SK-N-SH (cell line): ENCODE measurements at regions not wholly inside any gene's neighbourhood (a gene's known extent, or its start where the extent isn't known, plus 50 kb on each side); places are given as distances from the start of the nearest gene placed in this dataset.

Source experiments
- CTCF ChIA-PET: fragments of 300-600, 350-600 bp; formaldehyde crosslinking; extraction: SDS; loops from one replicate; lab custom pipeline; 2021; lab: Yijun Ruan, JAX
- POLR2A ChIA-PET: fragments of 350-600 bp; sonication (Branson Sonifier 250); formaldehyde crosslinking; extraction: SDS; loops from one replicate; lab custom pipeline; 2020; ENCODE audit warnings: antibody characterized with exemption, inconsistent platforms; lab: Yijun Ruan, JAX
- DNase-seq: peaks from one replicate; pipeline ENCODE4 v3.0.0; 2012
- H2AFZ ChIP-seq: fragments of 200-600 bp; sonication (generic); 2 replicates; pipeline ENCODE4 v1.8.1; 2016; ENCODE audit warnings: antibody characterized with exemption, mild to moderate bottlenecking, low read depth
- H3F3A ChIP-seq: fragments of 200-600 bp; sonication (generic); replicated peaks from 2 replicates; pipeline ENCODE3; 2016; ENCODE audit warnings: antibody characterized with exemption, mild to moderate bottlenecking; ENCODE audit not compliant: insufficient read depth
- H3K27ac ChIP-seq, 2 experiments: fragments of 200-500 bp in 1 of 2; fragments of 200-600 bp in 1 of 2; sonication (Bioruptor generic) in 1 of 2; sonication (generic), shearing (Covaris generic) in 1 of 2; 2 replicates each; pipeline versions ENCODE4 v1.5.1 to v1.6.1; 2014 to 2016; ENCODE audit warnings: low read depth in 2 of 2, inconsistent platforms in 1 of 2, low read length in 1 of 2, mild to moderate bottlenecking in 1 of 2, mixed read lengths in 1 of 2
- H3K27me3 ChIP-seq: fragments of 200-600 bp; sonication (generic), shearing (Covaris generic); 2 replicates; pipeline ENCODE4 v1.6.1; 2016; ENCODE audit warnings: mixed run types; ENCODE audit not compliant: insufficient read depth
- H3K36me3 ChIP-seq, 2 experiments: fragments of 200-500 bp in 1 of 2; fragments of 200-600 bp in 1 of 2; sonication (Bioruptor generic) in 1 of 2; sonication (generic) in 1 of 2; replicated peaks in 1 of 2; 2 replicates each; pipeline versions ENCODE3 to v1.5.1; 2014 to 2016; ENCODE audit warnings: low read length in 1 of 2, mild to moderate bottlenecking in 1 of 2; ENCODE audit not compliant: insufficient read depth in 2 of 2, control insufficient read depth in 1 of 2
- H3K4me1 ChIP-seq, 2 experiments: fragments of 200-500 bp in 1 of 2; fragments of 200-600 bp in 1 of 2; sonication (Bioruptor generic) in 1 of 2; sonication (generic), shearing (Covaris generic) in 1 of 2; 2 replicates each; pipeline versions ENCODE4 v1.5.1 to v1.6.1; 2014 to 2016; ENCODE audit warnings: low read depth in 1 of 2, low read length in 1 of 2, mixed run types in 1 of 2; ENCODE audit not compliant: insufficient read depth in 2 of 2, control insufficient read depth in 1 of 2
- H3K4me2 ChIP-seq: fragments of 200-600 bp; sonication (generic), shearing (Covaris generic); 2 replicates; pipeline ENCODE4 v1.6.1; 2017; ENCODE audit warnings: mixed run types
- H3K4me3 ChIP-seq, 2 experiments: fragments of 200-500 bp in 1 of 2; fragments of 200-600 bp in 1 of 2; sonication (Bioruptor generic) in 1 of 2; sonication (generic), shearing (Covaris generic) in 1 of 2; 2 replicates each; pipeline versions ENCODE4 v1.5.1 to v1.8.1; 2014 to 2016; ENCODE audit warnings: low read depth in 2 of 2, inconsistent platforms in 1 of 2, low read length in 1 of 2, mild to moderate bottlenecking in 1 of 2, mixed read lengths in 1 of 2, moderate library complexity in 1 of 2
- H3K79me2 ChIP-seq: fragments of 200-600 bp; sonication (generic); 2 replicates; pipeline ENCODE4 v1.8.1; 2017; ENCODE audit warnings: mild to moderate bottlenecking; ENCODE audit not compliant: insufficient read depth
- H3K9ac ChIP-seq: fragments of 200-600 bp; sonication (generic); 2 replicates; pipeline ENCODE4 v1.6.1; 2017; ENCODE audit warnings: mixed run types
- H3K9me2 ChIP-seq: fragments of 200-600 bp; sonication (generic); 2 replicates; pipeline ENCODE4 v1.6.1; 2017; ENCODE audit warnings: mixed run types
- H3K9me3 ChIP-seq: fragments of 200-600 bp; sonication (generic); 2 replicates; pipeline ENCODE4 v1.6.1; 2017; ENCODE audit warnings: mixed run types, mild to moderate bottlenecking, moderate library complexity
- H4K20me1 ChIP-seq: fragments of 200-600 bp; sonication (generic); 2 replicates; pipeline ENCODE4 v1.6.1; 2017; ENCODE audit warnings: mild to moderate bottlenecking, mixed run types; ENCODE audit not compliant: insufficient read depth
- ELF1 ChIP-seq: IDR thresholded peaks from 2 replicates; pipeline ENCODE4 v1.4.0; 2012
- EZH2phosphoT487 ChIP-seq: fragments of 200-600 bp; sonication (generic); IDR thresholded peaks from 2 replicates; pipeline ENCODE4 v1.6.1; 2017; ENCODE audit warnings: low read depth, mixed run types, mild to moderate bottlenecking, antibody characterized with exemption, moderate library complexity, borderline replicate concordance
- FOXJ3 ChIP-seq: sonication (generic); formaldehyde crosslinking; IDR thresholded peaks from 2 replicates; pipeline ENCODE4 v1.5.1; 2020; ENCODE audit warnings: mild to moderate bottlenecking, missing genetic modification reagents
- FOXM1 ChIP-seq: IDR thresholded peaks from 2 replicates; pipeline ENCODE4 v1.4.0; 2012; ENCODE audit warnings: low read depth, mild to moderate bottlenecking
- GATA2 ChIP-seq: sonication (generic); formaldehyde crosslinking; IDR thresholded peaks from 2 replicates; pipeline ENCODE4 v1.5.0; 2020; ENCODE audit warnings: mild to moderate bottlenecking, missing genetic modification reagents
- POLR2AphosphoS5 ChIP-seq: IDR thresholded peaks from 2 replicates; pipeline ENCODE4 v1.6.1; 2012; ENCODE audit warnings: low read depth, low read length
- RFX5 ChIP-seq: IDR thresholded peaks from 2 replicates; pipeline ENCODE4 v1.6.1; 2012; ENCODE audit warnings: mild to moderate bottlenecking, improper control_type of control experiment, low read length
- SIN3A ChIP-seq: IDR thresholded peaks from 2 replicates; pipeline ENCODE4 v1.6.1; 2012; ENCODE audit warnings: low read depth, mild to moderate bottlenecking, low read length, moderate library complexity, borderline replicate concordance
- TAF1 ChIP-seq: IDR thresholded peaks from 2 replicates; pipeline ENCODE4 v1.6.1; 2012; ENCODE audit warnings: low read depth, mild to moderate bottlenecking, low read length, moderate library complexity, borderline replicate concordance
- YY1 ChIP-seq: IDR thresholded peaks from 2 replicates; pipeline ENCODE4 v1.4.0; 2012; ENCODE audit warnings: low read depth, mild to moderate bottlenecking
- WGBS: methylation state at CpG from one replicate; pipeline ENCODE4 v1.1.6; 2017; ENCODE audit warnings: low lambda C conversion rate; 5-methylcytosine and 5-hydroxymethylcytosine counted together
- TF ChIP-seq, protein P1 (sequence below): IDR thresholded peaks from 2 replicates; pipeline ENCODE4 v1.4.0; 2012; ENCODE audit warnings: low read depth, borderline replicate concordance
- TF ChIP-seq, protein P2 (sequence below): fragments of 200-600 bp; sonication (generic); IDR thresholded peaks from 2 replicates; pipeline ENCODE4 v1.6.1; 2017; ENCODE audit warnings: antibody characterized with exemption, mild to moderate bottlenecking, moderate library complexity
- TF ChIP-seq, protein P3 (sequence below): IDR thresholded peaks from 2 replicates; pipeline ENCODE4; 2012
- TF ChIP-seq, protein P4 (sequence below): IDR thresholded peaks from 2 replicates; pipeline ENCODE4 v1.6.1; 2012; ENCODE audit warnings: mild to moderate bottlenecking, low read depth, low read length, moderate library complexity
- TF ChIP-seq, protein P5 (sequence below): fragments of 150-350 bp; IDR thresholded peaks from 2 replicates; pipeline ENCODE4 v1.6.1; 2017; ENCODE audit warnings: antibody characterized with exemption, low read length, low read depth, borderline replicate concordance

DNA sequence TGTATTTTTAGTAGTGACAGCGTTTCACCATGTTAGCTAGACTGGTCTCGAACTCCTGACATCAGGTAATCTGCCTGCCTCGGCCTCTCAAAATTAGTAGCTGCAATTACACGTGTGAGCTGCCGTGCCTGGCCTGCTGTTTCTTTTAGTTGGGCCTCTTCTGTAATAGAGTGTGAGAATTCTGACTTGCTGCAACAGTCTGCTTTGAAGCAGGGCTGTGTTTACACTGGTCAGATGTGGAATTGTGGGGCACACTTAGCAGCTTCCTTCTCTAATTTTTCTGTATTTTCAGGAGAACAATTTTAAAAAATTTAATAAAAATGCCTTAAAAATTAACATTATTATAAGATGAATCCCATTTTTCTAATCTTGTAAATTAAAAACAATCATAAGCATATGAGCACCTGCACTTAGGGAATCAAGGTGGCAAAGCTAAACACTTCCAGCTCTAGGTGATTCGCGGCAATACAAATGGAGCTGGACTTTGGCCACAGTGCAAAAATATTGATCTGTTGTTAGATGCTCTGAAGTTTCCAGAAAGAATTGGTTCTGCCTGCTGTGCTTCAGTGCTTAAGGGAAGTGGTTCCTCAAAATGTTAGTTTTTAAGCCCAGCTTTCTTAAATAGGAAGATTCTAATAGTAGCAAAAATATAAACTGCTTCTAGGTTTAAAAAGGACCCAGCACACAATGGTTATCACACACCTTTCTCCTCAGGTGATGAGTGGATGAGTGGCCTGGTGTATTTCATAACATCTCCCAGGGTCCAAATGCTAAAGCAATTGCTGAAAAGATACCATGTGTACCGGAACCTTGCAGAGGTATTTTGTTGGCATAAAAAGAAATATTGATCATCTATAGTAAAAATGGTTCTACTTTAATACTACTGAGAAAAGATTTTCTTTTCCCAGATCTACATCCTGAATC, 63.5 kb upstream of the ATRNL1 start (continued):
- TF ChIP-seq, protein P1, sequence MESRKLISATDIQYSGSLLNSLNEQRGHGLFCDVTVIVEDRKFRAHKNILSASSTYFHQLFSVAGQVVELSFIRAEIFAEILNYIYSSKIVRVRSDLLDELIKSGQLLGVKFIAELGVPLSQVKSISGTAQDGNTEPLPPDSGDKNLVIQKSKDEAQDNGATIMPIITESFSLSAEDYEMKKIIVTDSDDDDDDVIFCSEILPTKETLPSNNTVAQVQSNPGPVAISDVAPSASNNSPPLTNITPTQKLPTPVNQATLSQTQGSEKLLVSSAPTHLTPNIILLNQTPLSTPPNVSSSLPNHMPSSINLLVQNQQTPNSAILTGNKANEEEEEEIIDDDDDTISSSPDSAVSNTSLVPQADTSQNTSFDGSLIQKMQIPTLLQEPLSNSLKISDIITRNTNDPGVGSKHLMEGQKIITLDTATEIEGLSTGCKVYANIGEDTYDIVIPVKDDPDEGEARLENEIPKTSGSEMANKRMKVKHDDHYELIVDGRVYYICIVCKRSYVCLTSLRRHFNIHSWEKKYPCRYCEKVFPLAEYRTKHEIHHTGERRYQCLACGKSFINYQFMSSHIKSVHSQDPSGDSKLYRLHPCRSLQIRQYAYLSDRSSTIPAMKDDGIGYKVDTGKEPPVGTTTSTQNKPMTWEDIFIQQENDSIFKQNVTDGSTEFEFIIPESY: no peak
- TF ChIP-seq, protein P2, sequence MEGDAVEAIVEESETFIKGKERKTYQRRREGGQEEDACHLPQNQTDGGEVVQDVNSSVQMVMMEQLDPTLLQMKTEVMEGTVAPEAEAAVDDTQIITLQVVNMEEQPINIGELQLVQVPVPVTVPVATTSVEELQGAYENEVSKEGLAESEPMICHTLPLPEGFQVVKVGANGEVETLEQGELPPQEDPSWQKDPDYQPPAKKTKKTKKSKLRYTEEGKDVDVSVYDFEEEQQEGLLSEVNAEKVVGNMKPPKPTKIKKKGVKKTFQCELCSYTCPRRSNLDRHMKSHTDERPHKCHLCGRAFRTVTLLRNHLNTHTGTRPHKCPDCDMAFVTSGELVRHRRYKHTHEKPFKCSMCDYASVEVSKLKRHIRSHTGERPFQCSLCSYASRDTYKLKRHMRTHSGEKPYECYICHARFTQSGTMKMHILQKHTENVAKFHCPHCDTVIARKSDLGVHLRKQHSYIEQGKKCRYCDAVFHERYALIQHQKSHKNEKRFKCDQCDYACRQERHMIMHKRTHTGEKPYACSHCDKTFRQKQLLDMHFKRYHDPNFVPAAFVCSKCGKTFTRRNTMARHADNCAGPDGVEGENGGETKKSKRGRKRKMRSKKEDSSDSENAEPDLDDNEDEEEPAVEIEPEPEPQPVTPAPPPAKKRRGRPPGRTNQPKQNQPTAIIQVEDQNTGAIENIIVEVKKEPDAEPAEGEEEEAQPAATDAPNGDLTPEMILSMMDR: no peak
- TF ChIP-seq RFX5 (no peak), TAF1 (no peak)
- TF ChIP-seq, all 33 proteins: peak for 0

DNA sequence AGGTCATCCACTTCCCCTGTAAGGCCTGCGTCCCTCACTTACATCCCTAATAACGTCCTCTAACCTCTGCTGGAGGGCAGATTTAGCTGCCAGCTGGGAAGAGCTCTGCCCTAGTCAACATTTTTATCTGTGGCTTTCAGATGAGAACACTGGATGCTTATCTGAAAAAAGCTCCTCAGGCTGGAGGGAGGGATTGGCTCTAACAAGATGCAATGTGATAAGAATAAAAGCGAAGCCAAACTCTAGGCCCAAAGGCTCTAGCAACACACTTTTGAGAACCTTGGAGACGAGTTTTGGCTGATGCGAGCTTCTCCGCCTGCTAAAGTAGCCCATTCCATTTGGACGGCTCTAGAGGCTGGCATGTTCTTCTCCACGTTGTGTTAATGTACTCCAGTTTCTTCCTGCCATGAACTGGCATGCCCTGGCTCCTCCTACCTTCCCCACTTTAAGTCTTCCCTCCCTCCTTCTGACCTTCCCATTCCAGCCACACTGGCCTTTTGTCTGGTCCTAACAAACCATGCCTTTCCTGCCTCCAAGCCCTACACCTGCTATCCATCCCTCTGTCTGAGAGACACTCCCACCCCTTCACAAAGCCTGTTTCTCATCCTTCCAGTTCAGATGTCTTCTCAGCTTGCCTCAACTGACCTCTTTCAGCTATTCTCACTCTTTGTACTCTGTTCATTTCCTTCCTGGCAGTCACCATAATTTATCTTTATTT, 62.5 kb upstream of the ATRNL1 start:
- Histone ChIP-seq H3K9me3 (no peaks in the 10 kb centered on the region), H3K36me3 (no peaks in the 10 kb centered on the region), H3K27ac (peak overlapping the region in 1 of 2 experiments; percentile 84; a peak in 2 of 4 replicates), H3K79me2 (no peaks in the 10 kb centered on the region), H3K4me2 (no peak overlapping the region), H3K4me1 (peaks cover 0 to 21% of the 10 kb centered on the region in 2 experiments; a peak in 2 of 4 replicates), H3F3A (no peaks in the 10 kb centered on the region), H2AFZ (no peak overlapping the region), H3K9ac (no peak overlapping the region), H4K20me1 (no peaks in the 10 kb centered on the region), H3K9me2 (no peaks in the 10 kb centered on the region), H3K4me3 (no peak overlapping the region), H3K27me3 (no peaks in the 10 kb centered on the region)
- POLR2A ChIA-PET: interaction anchor here (1.1 to 1.3 kb wide), 3 partner anchors 62 to 93 kb away, joined by 4 to 6 read pairs (median 5); partner anchors contain the start of gene TRUB1
- peak; percentile 55 for DNase-seq
- CTCF ChIA-PET: interaction anchor here (1.9 to 3.0 kb wide), 2 partner anchors 63 to 154 kb away, joined by 8 to 11 read pairs; no protein-coding TSS in a partner anchor
- WGBS: 52% methylated on average over 8 of the region's 8 CpGs
- TF ChIP-seq, protein P3, sequence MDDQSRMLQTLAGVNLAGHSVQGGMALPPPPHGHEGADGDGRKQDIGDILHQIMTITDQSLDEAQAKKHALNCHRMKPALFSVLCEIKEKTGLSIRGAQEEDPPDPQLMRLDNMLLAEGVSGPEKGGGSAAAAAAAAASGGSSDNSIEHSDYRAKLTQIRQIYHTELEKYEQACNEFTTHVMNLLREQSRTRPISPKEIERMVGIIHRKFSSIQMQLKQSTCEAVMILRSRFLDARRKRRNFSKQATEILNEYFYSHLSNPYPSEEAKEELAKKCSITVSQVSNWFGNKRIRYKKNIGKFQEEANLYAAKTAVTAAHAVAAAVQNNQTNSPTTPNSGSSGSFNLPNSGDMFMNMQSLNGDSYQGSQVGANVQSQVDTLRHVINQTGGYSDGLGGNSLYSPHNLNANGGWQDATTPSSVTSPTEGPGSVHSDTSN: no peak
- TF ChIP-seq SIN3A (no peak), GATA2 (CRISPR knock-in tag) (peak; percentile 99), YY1 (no peak), FOXM1 (no peak), EZH2phosphoT487 (no peak), FOXJ3 (peak; percentile 89), ELF1 (no peak), POLR2AphosphoS5 (no peak)
- TF ChIP-seq, protein P4, sequence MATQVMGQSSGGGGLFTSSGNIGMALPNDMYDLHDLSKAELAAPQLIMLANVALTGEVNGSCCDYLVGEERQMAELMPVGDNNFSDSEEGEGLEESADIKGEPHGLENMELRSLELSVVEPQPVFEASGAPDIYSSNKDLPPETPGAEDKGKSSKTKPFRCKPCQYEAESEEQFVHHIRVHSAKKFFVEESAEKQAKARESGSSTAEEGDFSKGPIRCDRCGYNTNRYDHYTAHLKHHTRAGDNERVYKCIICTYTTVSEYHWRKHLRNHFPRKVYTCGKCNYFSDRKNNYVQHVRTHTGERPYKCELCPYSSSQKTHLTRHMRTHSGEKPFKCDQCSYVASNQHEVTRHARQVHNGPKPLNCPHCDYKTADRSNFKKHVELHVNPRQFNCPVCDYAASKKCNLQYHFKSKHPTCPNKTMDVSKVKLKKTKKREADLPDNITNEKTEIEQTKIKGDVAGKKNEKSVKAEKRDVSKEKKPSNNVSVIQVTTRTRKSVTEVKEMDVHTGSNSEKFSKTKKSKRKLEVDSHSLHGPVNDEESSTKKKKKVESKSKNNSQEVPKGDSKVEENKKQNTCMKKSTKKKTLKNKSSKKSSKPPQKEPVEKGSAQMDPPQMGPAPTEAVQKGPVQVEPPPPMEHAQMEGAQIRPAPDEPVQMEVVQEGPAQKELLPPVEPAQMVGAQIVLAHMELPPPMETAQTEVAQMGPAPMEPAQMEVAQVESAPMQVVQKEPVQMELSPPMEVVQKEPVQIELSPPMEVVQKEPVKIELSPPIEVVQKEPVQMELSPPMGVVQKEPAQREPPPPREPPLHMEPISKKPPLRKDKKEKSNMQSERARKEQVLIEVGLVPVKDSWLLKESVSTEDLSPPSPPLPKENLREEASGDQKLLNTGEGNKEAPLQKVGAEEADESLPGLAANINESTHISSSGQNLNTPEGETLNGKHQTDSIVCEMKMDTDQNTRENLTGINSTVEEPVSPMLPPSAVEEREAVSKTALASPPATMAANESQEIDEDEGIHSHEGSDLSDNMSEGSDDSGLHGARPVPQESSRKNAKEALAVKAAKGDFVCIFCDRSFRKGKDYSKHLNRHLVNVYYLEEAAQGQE: no peak
- TF ChIP-seq, protein P5, sequence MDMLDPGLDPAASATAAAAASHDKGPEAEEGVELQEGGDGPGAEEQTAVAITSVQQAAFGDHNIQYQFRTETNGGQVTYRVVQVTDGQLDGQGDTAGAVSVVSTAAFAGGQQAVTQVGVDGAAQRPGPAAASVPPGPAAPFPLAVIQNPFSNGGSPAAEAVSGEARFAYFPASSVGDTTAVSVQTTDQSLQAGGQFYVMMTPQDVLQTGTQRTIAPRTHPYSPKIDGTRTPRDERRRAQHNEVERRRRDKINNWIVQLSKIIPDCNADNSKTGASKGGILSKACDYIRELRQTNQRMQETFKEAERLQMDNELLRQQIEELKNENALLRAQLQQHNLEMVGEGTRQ: no peak
- TF ChIP-seq, protein P1: no peak
